Vagina (tissue), 2 donors: ENCODE measurements at regions not wholly inside any gene's neighbourhood (a gene's known extent, or its start where the extent isn't known, plus 50 kb on each side); places are given as distances from the start of the nearest gene placed in this dataset.

ENCODE experiments used
- POLR2A ChIP-seq, 2 donors: fragments of 450-650 bp; IDR thresholded peaks; one replicate each; pipeline ENCODE4 v1.6.1; 2017; ENCODE audit warnings: antibody characterized with exemption in 2 of 2, mild to moderate bottlenecking in 2 of 2, moderate library complexity in 2 of 2
- POLR2AphosphoS5 ChIP-seq, 2 donors: sonication (generic); formaldehyde crosslinking; IDR thresholded peaks; one replicate each; pipeline ENCODE4 v1.9.0; 2017; ENCODE audit warnings: antibody characterized with exemption in 2 of 2, mild to moderate bottlenecking in 2 of 2, low read depth in 1 of 2; ENCODE audit not compliant: insufficient read depth in 1 of 2
- TF ChIP-seq, protein P1 (sequence below), 3 experiments: fragments of 450-650 bp in 2 of 3; fragments of 200-600 bp in 1 of 3; sonication (generic) in 1 of 3; IDR thresholded peaks; one replicate each; pipeline ENCODE4 v1.5.1; 2017 to 2019; ENCODE audit warnings: antibody characterized with exemption in 3 of 3, mild to moderate bottlenecking in 2 of 3, moderate library complexity in 2 of 3

DNA sequence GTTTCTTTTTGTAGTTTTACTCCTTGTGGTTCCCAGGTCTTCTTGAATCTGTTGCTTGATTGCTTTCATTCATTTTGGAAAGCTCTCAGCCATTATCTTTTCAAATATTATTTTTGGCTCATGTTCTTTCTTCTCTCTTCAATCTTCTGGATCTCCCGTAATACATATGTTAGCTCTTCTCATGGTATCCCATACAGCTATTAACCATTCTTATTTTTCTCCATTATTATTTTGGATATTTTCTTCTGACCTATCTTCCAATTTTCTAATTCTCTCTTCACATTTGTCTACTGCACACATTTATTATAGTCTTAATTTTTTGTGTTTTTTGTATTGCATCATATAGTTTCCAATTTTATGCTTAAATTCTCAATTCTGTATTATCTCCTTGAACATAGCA, 123.9 kb upstream of the ARID2 start:
- TF ChIP-seq POLR2AphosphoS5 (IDR thresholded peaks at IDR 0.05; ENCODE audit: insufficient read depth in 1 of 2, low read depth in 1 of 2): no peak
- TF ChIP-seq, protein P1, sequence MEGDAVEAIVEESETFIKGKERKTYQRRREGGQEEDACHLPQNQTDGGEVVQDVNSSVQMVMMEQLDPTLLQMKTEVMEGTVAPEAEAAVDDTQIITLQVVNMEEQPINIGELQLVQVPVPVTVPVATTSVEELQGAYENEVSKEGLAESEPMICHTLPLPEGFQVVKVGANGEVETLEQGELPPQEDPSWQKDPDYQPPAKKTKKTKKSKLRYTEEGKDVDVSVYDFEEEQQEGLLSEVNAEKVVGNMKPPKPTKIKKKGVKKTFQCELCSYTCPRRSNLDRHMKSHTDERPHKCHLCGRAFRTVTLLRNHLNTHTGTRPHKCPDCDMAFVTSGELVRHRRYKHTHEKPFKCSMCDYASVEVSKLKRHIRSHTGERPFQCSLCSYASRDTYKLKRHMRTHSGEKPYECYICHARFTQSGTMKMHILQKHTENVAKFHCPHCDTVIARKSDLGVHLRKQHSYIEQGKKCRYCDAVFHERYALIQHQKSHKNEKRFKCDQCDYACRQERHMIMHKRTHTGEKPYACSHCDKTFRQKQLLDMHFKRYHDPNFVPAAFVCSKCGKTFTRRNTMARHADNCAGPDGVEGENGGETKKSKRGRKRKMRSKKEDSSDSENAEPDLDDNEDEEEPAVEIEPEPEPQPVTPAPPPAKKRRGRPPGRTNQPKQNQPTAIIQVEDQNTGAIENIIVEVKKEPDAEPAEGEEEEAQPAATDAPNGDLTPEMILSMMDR (IDR thresholded peaks at IDR 0.05): no peak
- TF ChIP-seq POLR2A (IDR thresholded peaks at IDR 0.05): no peak
